ENCODE measurements at regions not wholly inside any gene's neighbourhood (a gene's known extent, or its start where the extent isn't known, plus 50 kb on each side); places are given as distances from the start of the nearest gene placed in this dataset.

- Histone ChIP-seq H3K27ac (no peak overlapping the region), H3K27me3 (ENCODE audit: insufficient read depth, low read depth, severe bottlenecking) (no peaks in the 10 kb centered on the region)
- TF ChIP-seq CTCF (IDR thresholded peaks at IDR 0.05; ENCODE audit: low read depth, low read length), result no peak
Measured at GRCh38 chr7:34236057-34236456, 330.7 kb downstream of the BMPER start.

DNA sequence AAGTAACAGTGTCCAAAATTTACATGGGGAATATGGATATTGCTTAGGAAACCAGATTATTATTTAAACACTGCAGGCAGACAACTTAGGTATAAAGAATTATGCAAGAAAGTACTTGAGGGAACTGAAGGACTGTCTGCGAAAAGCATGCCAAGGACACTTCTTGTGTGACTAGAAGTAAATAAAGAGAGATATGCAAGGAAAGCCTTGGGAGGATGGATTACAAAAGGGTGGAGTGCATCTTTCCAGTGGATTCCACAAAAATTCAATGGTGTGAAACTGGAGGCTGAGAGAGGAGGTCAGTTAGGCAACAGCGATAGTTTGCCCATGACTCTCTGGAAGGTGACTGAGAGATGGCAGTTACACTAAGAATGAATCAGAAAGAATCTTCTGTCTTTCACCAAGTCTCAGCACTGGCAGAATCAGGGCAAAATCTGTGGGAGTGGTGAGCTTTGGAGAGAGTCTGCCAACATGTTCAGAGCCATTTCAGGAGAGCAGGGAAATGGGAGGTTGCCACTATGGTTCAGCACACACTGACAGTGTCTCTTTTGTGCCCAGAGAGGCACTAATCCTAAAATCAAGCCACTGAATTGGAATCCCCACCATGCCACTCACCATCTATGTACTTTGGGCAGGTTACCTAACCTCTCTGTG is 331.6 kb downstream of the BMPER start:
- Histone ChIP-seq H3K4me3 (ENCODE audit: low read depth, low read length) (no peak overlapping the region), H3K9me3 (ENCODE audit: severe bottlenecking) (no peaks in the 10 kb centered on the region), H3K27me3 (ENCODE audit: insufficient read depth, low read depth, severe bottlenecking) (no peaks in the 10 kb centered on the region), H3K36me3 (no peaks in the 10 kb centered on the region), H3K27ac (no peak overlapping the region)
- no peak for TF ChIP-seq CTCF (IDR thresholded peaks at IDR 0.05; ENCODE audit: low read depth, low read length)
- DNase-seq, result no peak

More at GRCh38 chr7:34236057-34236456, 330.7 kb downstream of the BMPER start:
- H3K9me3 ChIP-seq (ENCODE audit: severe bottlenecking), result no peaks in the 10 kb centered on the region
- DNase-seq, result no peak
- no peaks in the 10 kb centered on the region for H3K36me3 ChIP-seq
- no peak overlapping the region for H3K4me3 ChIP-seq (ENCODE audit: low read depth, low read length)

GRCh38 chr7:34237493-34237849 is 332.1 kb downstream of the BMPER start:
- TF ChIP-seq CTCF (IDR thresholded peaks at IDR 0.05; ENCODE audit: low read depth, low read length), result no peak
- Histone ChIP-seq H3K36me3 (no peaks in the 10 kb centered on the region), H3K4me3 (ENCODE audit: low read depth, low read length) (no peak overlapping the region), H3K27ac (no peak overlapping the region), H3K27me3 (ENCODE audit: insufficient read depth, low read depth, severe bottlenecking) (no peaks in the 10 kb centered on the region), H3K9me3 (ENCODE audit: severe bottlenecking) (no peaks in the 10 kb centered on the region)
- no peak for DNase-seq

DNA sequence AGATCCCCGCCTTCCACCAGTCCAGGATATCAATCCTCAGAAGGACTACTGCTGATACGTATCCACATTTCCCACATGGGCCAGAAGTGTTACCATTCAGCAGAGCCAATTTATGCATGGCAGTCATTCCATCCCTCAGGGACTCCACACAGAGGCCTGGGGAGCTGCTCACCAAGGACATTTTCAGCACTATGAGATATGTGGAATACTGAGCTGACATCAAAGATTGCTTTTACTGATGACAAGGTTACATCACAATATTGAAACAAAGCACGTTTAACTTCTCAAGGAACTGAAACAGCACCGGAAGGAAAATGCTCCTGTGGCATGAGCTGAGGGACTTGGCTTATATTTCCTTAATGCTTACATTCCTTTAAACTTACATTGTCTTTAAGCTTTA is 335.1 kb downstream of the BMPER start:
- H3K36me3 ChIP-seq, result no peaks in the 10 kb centered on the region
- no peaks in the 10 kb centered on the region for H3K27me3 ChIP-seq (ENCODE audit: insufficient read depth, low read depth, severe bottlenecking)
- H3K9me3 ChIP-seq (ENCODE audit: severe bottlenecking), result no peaks in the 10 kb centered on the region
- peak overlapping the region; percentile 94 for H3K27ac ChIP-seq
- H3K4me3 ChIP-seq (ENCODE audit: low read depth, low read length), result no peak overlapping the region
- no peak for DNase-seq
- no peak for TF ChIP-seq CTCF (IDR thresholded peaks at IDR 0.05; ENCODE audit: low read depth, low read length)

DNA sequence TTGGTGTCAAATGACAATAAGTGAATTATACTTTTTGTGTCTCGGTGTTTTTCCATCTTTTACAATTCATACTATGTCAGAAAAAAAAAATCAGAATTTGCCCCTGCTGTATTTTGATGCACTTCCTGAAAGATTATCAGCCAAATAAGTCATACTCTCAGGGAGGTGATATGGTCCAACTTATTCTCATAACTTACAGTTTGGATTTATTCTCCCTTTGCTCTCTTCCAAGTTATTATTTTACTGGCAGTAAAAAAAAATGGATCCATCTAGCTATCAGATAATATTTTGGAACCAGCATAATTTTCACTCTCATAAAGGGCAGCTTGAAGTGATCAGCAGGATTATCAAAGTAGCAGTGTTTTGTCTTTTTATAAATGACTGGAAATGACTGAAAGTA is 337.1 kb downstream of the BMPER start:
- no peak for TF ChIP-seq CTCF (IDR thresholded peaks at IDR 0.05; ENCODE audit: low read depth, low read length)
- DNase-seq, result no peak
- H3K4me3 ChIP-seq (ENCODE audit: low read depth, low read length), result no peak overlapping the region
- no peaks in the 10 kb centered on the region for H3K9me3 ChIP-seq (ENCODE audit: severe bottlenecking)
- H3K27ac ChIP-seq, result peak overlapping the region; percentile 94
- no peaks in the 10 kb centered on the region for H3K27me3 ChIP-seq (ENCODE audit: insufficient read depth, low read depth, severe bottlenecking)
- H3K36me3 ChIP-seq, result no peaks in the 10 kb centered on the region

DNA sequence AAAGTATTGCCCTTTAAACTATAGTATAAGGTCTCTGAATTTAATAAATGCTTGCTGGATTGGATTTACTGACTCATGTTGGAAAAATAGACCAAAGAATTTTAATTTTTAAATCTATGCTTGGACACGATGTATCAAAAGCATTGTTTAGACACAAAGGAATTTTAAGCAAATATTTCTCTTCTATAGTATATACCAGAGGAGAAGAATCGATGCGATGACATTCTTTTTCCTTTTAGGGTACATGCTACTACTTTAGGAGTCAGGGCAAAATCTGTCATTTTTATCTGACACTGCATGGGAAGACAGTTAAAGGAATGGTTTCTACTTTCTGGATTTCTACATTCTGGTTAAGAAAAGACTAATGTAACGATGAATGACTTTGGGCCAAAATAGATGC is 339.9 kb downstream of the BMPER start:
- H3K36me3 ChIP-seq, result no peaks in the 10 kb centered on the region
- TF ChIP-seq CTCF (IDR thresholded peaks at IDR 0.05; ENCODE audit: low read depth, low read length), result no peak
- H3K27ac ChIP-seq, result no peak overlapping the region
- DNase-seq, result no peak
- no peaks in the 10 kb centered on the region for H3K27me3 ChIP-seq (ENCODE audit: insufficient read depth, low read depth, severe bottlenecking)
- H3K4me3 ChIP-seq (ENCODE audit: low read depth, low read length), result no peak overlapping the region
- no peaks in the 10 kb centered on the region for H3K9me3 ChIP-seq (ENCODE audit: severe bottlenecking)

Measured in WERI-Rb-1 (cell line).